Endodermal cell (in vitro differentiated cells): ENCODE measurements at regions not wholly inside any gene's neighbourhood (a gene's known extent, or its start where the extent isn't known, plus 50 kb on each side); places are given as distances from the start of the nearest gene placed in this dataset.

Experiments used
- DNase-seq: peaks from one replicate; pipeline ENCODE4 v3.0.0-alpha.2; 2017
- H3K27ac ChIP-seq: 2 replicates; pipeline ENCODE4 v1.5.1; 2013; ENCODE audit warnings: mild to moderate bottlenecking, low read depth, low read length, moderate library complexity
- H3K27me3 ChIP-seq: 2 replicates; pipeline ENCODE4 v1.6.1; 2013; ENCODE audit warnings: mild to moderate bottlenecking, low read length, moderate library complexity; ENCODE audit not compliant: insufficient read depth, control insufficient read depth, poor library complexity, severe bottlenecking
- H3K36me3 ChIP-seq: 2 replicates; pipeline ENCODE4 v1.7.0; 2013; ENCODE audit warnings: mild to moderate bottlenecking, low read length, moderate library complexity; ENCODE audit not compliant: control insufficient read depth, insufficient read depth
- H3K4me1 ChIP-seq: one replicate; pipeline ENCODE4 v1.7.0; 2013; ENCODE audit warnings: low read length; ENCODE audit not compliant: control insufficient read depth, insufficient read depth
- H3K4me3 ChIP-seq: 2 replicates; pipeline ENCODE4 v1.5.1; 2013; ENCODE audit warnings: mild to moderate bottlenecking, low read length, moderate library complexity
- H3K9ac ChIP-seq: 2 replicates; pipeline ENCODE4 v1.6.1; 2013; ENCODE audit warnings: mild to moderate bottlenecking, low read length, moderate library complexity; ENCODE audit not compliant: poor library complexity, severe bottlenecking; ENCODE audit errors: extremely low read depth
- H3K9me3 ChIP-seq: 2 replicates; pipeline ENCODE4 v1.6.1; 2013; ENCODE audit warnings: mild to moderate bottlenecking, low read length, moderate library complexity; ENCODE audit not compliant: control insufficient read depth
- H3K27ac Mint-ChIP-seq: 2 replicates; pipeline ENCODE4 v1.8.0; 2020; ENCODE audit warnings: mixed read lengths
- H3K27me3 Mint-ChIP-seq: 2 replicates; pipeline ENCODE4 v1.8.0; 2021; ENCODE audit warnings: mild to moderate bottlenecking, mixed read lengths; ENCODE audit not compliant: insufficient read depth
- H3K36me3 Mint-ChIP-seq: 2 replicates; pipeline ENCODE4 v1.8.0; 2020; ENCODE audit warnings: low read depth, mixed read lengths
- H3K4me1 Mint-ChIP-seq: 2 replicates; pipeline ENCODE4 v1.8.0; 2020; ENCODE audit warnings: mixed read lengths
- H3K4me3 Mint-ChIP-seq: 2 replicates; pipeline ENCODE4 v1.8.0; 2020; ENCODE audit warnings: mild to moderate bottlenecking, moderate library complexity, mixed read lengths
- H3K9me3 Mint-ChIP-seq: 2 replicates; pipeline ENCODE4 v1.8.0; 2020; ENCODE audit warnings: mild to moderate bottlenecking, mixed read lengths
- WGBS, 2 experiments: methylation state at CpG; one replicate each; pipeline versions ENCODE4 v1.1.5 to v1.1.7; 2013; ENCODE audit warnings: missing lambda C conversion rate in 2 of 2, mixed read lengths in 1 of 2; ENCODE audit not compliant: insufficient coverage in 1 of 2, insufficient read length in 1 of 2; 5-methylcytosine and 5-hydroxymethylcytosine counted together
- TF ChIP-seq, protein P1 (sequence below): fragments of 200-600 bp; sonication (generic); conservative IDR thresholded peaks from 2 replicates; pipeline ENCODE4 v1.5.0; 2021; ENCODE audit warnings: antibody characterized with exemption, mild to moderate bottlenecking

DNA sequence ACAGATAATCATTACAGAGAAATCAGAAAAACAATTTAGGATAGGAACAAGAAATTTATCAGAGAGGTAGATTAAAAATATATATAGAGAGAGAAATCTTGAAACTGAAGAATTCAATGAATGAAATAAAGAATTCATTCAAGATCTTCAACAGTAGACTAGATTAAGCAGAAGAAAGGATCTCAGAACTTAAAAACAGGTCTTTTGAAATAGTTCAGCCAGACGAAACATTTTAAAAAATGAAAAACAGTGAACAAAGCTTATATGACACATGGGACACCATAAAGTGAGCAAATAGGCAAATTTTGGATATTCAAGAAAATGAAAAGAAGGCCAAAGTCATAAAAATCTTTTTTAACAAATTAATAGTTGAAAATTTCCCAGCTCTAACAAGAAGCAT lies 138.8 kb downstream of the CASP12 start:
- H3K4me1 Mint-ChIP-seq: peaks cover 5% of the 10 kb centered on the region
- 96 to 100% methylated on average over 1 of the region's 1 CpG for WGBS, 2 experiments
- Histone ChIP-seq H3K9me3 (peaks cover 9% of the 10 kb centered on the region), H3K9ac (no peak overlapping the region), H3K27ac (no peak overlapping the region), H3K4me1 (no peaks in the 10 kb centered on the region), H3K4me3 (no peak overlapping the region), H3K36me3 (no peaks in the 10 kb centered on the region), H3K27me3 (no peaks in the 10 kb centered on the region)
- no peak for DNase-seq
- peaks cover 8% of the 10 kb centered on the region for H3K9me3 Mint-ChIP-seq
- TF ChIP-seq, protein P1, sequence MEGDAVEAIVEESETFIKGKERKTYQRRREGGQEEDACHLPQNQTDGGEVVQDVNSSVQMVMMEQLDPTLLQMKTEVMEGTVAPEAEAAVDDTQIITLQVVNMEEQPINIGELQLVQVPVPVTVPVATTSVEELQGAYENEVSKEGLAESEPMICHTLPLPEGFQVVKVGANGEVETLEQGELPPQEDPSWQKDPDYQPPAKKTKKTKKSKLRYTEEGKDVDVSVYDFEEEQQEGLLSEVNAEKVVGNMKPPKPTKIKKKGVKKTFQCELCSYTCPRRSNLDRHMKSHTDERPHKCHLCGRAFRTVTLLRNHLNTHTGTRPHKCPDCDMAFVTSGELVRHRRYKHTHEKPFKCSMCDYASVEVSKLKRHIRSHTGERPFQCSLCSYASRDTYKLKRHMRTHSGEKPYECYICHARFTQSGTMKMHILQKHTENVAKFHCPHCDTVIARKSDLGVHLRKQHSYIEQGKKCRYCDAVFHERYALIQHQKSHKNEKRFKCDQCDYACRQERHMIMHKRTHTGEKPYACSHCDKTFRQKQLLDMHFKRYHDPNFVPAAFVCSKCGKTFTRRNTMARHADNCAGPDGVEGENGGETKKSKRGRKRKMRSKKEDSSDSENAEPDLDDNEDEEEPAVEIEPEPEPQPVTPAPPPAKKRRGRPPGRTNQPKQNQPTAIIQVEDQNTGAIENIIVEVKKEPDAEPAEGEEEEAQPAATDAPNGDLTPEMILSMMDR: no peak
- no peak overlapping the region for H3K27ac Mint-ChIP-seq
- H3K4me3 Mint-ChIP-seq: no peak overlapping the region
- no peaks in the 10 kb centered on the region for H3K27me3 Mint-ChIP-seq
- no peaks in the 10 kb centered on the region for H3K36me3 Mint-ChIP-seq

- Histone ChIP-seq H3K27me3 (no peaks in the 10 kb centered on the region), H3K9ac (no peak overlapping the region), H3K4me1 (no peaks in the 10 kb centered on the region), H3K9me3 (no peaks in the 10 kb centered on the region), H3K27ac (no peak overlapping the region), H3K36me3 (no peaks in the 10 kb centered on the region), H3K4me3 (no peak overlapping the region)
- Mint-ChIP-seq H3K27ac (no peak overlapping the region), H3K27me3 (no peaks in the 10 kb centered on the region), H3K9me3 (peaks cover 4% of the 10 kb centered on the region), H3K36me3 (no peaks in the 10 kb centered on the region), H3K4me3 (no peak overlapping the region), H3K4me1 (no peaks in the 10 kb centered on the region)
- 56 to 65% methylated on average over 3 of the region's 3 CpGs for WGBS, 2 experiments
- no peak for DNase-seq
- TF ChIP-seq, protein P1: no peak
Measured at GRCh38 chr11:104738918-104739317, 159.3 kb downstream of the CASP12 start.

- Histone ChIP-seq H3K4me3 (no peak overlapping the region), H3K9me3 (no peaks in the 10 kb centered on the region), H3K36me3 (no peaks in the 10 kb centered on the region), H3K27me3 (no peaks in the 10 kb centered on the region), H3K27ac (no peak overlapping the region), H3K4me1 (no peaks in the 10 kb centered on the region), H3K9ac (no peak overlapping the region)
- Mint-ChIP-seq H3K4me3 (no peak overlapping the region), H3K9me3 (no peaks in the 10 kb centered on the region), H3K27me3 (no peaks in the 10 kb centered on the region), H3K36me3 (no peaks in the 10 kb centered on the region), H3K27ac (no peak overlapping the region), H3K4me1 (no peaks in the 10 kb centered on the region)
- DNase-seq: no peak
- TF ChIP-seq, protein P1: no peak
- 86 to 87% methylated on average over 2 to 4 of the region's 4 CpGs for WGBS, 2 experiments
Measured at GRCh38 chr11:104738208-104738607, 160.1 kb downstream of the CASP12 start.
